ENCODE measurements at regions not wholly inside any gene's neighbourhood (a gene's known extent, or its start where the extent isn't known, plus 50 kb on each side); places are given as distances from the start of the nearest gene placed in this dataset.
"Not testable (repeated sequence)": the region's sequence is repeated elsewhere in the genome, so short reads cannot be mapped to it uniquely, and the experiment has no call there.

DNA sequence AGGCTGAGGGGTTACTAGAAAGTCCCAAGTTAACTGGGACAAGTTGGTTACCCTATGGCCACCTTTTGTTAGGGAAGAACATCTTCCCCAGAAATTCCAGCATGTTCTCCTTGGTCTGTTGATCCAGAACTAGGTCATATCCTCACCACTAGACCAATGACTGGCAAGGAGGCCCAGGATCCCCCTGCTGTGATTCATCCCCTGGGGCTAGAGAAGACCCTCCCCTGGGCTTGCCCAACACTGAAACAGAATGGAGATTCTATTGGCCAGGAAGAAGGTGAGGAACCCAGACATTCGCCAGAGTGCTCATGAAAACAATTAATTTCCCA lies 90.1 kb upstream of the SIM2 start:
- H3K27me3 ChIP-seq: no peaks in the 10 kb centered on the region
- no peak for DNase-seq
- peaks cover 4% of the 10 kb centered on the region; the same call in 1 of the 2 replicates for H3K9me3 ChIP-seq
- no peak overlapping the region for H3K4me3 ChIP-seq
- H3K36me3 ChIP-seq: no peaks in the 10 kb centered on the region

DNA sequence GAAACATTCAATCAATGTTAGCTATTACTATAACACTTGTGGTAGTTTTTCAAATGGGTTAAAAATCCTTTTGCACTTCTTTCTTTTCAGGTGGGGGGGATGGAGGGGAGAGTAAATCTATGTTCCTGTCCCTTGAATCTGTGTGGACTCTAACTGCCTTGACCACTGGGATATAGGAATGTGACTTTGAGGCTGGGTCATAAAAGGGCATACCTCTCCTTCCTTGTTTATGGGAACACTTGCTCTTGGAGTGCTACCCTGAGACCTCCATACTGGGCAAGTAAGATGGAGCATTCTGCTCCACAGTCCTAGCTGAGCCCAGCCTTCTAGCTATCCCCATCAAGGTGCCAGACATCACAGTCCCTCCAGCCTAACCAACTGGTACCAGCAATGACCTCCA lies 89.3 kb upstream of the SIM2 start:
- Histone ChIP-seq H3K27me3 (no peaks in the 10 kb centered on the region), H3K4me3 (no peak overlapping the region), H3K9me3 (peaks cover 4% of the 10 kb centered on the region; the same call in 1 of the 2 replicates), H3K36me3 (no peaks in the 10 kb centered on the region)
- no peak for DNase-seq

DNA sequence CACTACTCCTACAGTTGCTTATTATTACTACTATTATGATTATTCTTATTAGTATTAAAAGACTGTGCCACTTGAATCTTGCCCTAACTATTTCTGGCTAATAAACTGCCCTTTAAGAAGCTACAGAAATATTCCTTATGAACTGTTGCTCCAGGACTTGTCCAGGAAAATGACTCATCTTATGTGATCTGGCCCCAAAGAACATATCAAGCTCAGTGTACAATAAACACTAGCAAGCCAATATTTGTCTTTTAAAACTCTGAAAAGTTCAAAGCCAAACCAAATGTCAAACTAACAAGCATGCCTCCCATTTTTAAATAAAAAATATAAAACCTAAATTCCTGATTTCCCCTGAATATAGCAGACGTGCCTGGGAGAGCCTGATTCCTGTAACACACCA lies 88.7 kb upstream of the SIM2 start:
- no peak overlapping the region for H3K4me3 ChIP-seq
- H3K36me3 ChIP-seq: no peaks in the 10 kb centered on the region
- no peaks in the 10 kb centered on the region for H3K27me3 ChIP-seq
- H3K9me3 ChIP-seq: peaks cover 4% of the 10 kb centered on the region; the same call in 1 of the 2 replicates
- DNase-seq: no peak

DNA sequence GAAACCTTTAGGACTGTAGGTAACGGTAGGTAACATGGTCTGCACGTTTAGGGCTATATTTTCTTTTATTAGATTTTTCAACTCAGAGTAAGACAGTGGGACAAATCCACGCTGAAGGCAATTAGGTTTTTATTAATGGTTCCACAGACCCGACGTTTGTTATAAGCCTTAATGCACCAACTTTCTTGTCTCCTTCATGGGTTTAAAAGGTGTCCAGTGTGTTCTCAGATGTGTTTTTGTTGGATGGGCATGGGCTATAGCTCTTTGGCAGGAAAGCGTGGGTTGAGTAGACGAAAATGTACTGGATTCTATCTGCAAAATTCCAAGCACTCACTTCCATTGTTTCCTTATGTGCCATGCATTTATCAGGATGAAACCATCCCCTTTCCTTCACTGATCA lies 88.0 kb upstream of the SIM2 start:
- Histone ChIP-seq H3K9me3 (peaks cover 4% of the 10 kb centered on the region; the same call in 1 of the 2 replicates), H3K4me3 (no peak overlapping the region), H3K27me3 (no peaks in the 10 kb centered on the region), H3K36me3 (no peaks in the 10 kb centered on the region)
- DNase-seq: no peak

DNA sequence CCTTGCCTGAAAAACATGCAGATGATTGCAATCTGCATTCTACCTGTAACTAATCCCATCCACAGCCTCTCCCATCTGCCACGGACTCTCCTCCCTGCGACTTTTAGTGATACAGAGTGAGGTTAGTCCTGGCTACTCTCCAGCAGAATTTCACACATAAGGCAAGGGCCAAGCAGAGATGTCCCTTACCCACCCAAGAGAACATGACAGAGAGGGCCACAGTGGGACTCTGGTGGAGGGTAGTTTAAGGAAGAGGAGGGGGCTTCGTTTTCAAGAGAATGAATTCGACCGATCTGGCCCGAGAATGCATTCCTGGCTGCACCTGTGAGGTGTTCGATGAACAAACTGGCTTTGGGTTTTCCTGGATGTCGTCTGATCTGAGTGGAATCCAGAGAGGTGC lies 87.5 kb upstream of the SIM2 start:
- Histone ChIP-seq H3K27me3 (no peaks in the 10 kb centered on the region), H3K4me3 (no peak overlapping the region), H3K36me3 (no peaks in the 10 kb centered on the region), H3K9me3 (peaks cover 4% of the 10 kb centered on the region; the same call in 1 of the 2 replicates)
- DNase-seq: no peak

DNA sequence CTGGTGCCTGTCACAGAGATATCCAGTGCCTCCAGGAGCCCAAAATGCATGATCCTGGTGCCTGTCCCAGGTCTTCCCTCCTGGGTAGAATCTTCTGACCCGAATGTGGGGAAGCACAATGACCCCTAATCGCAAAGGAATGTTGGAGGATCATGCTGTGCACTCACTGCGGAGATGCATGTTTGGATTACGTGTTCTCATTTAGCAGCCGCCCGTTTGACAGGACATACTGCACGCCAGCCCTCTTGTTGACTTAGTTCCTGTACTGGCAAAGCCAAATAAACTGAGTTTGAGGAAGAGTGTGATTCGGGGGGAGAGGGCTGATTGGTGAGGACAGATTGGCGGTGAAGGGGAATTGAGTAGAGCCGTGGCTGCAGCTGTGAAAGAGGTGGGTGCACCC lies 85.9 kb upstream of the SIM2 start:
- peak; percentile 62 for DNase-seq
- Histone ChIP-seq H3K9me3 (peaks cover 4% of the 10 kb centered on the region; the same call in 1 of the 2 replicates), H3K4me3 (no peak overlapping the region), H3K36me3 (no peaks in the 10 kb centered on the region), H3K27me3 (no peaks in the 10 kb centered on the region)

DNA sequence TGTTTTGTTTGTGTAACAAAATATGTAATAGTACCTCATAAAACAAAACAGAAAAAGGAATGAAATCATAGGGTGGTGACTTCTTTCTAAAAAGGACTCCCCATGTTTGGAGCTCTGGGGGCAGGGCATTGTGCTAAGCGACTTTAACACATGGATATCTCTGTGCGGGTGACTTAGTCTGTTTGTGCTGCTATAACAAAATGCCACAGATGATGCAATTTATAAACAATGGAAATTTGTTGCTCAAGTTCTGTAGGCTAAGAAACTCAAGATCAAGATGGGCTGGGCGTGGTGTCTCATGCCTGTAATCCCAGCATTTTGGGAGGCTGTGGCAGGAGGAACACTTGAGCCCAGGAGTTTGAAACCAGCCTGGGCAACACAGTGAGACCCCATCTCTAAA lies 85.4 kb upstream of the SIM2 start:
- Histone ChIP-seq H3K36me3 (no peaks in the 10 kb centered on the region), H3K4me3 (no peak overlapping the region), H3K9me3 (peaks cover 4% of the 10 kb centered on the region; the same call in 1 of the 2 replicates), H3K27me3 (no peaks in the 10 kb centered on the region)
- DNase-seq: no peak

DNA sequence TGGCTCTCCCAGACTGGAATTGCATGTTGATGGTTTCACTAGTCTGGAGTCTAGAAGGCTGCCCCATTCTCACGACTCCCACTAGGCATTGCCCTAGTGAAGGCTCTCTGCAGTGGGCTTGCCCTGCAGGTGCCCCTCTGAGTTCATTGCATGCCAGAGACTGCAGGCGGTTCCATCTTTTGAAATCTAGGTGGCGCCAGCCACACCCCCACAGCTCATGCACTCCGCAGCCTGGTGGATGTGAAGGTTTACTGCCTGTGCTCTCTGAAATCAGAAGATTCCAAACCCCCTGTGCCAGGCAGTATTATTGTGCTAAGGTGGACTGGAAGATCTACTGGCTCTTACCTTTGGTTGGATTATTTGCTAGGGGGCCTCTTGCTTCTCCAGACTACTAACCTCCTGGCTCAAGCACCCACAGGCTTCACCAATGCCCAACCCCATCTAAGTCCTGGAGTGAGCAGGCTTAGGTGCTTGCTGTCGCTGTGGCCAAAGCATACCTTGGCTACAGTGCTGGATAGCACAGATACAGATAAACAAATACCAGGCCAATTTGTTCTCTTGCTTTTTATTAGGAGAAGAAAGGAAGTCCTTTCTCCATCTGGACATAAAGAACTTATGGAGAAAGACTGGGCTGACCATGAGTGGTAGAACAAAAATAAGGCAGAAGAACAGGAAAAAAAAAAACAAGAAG lies 83.5 kb upstream of the SIM2 start:
- Histone ChIP-seq H3K27me3 (no peaks in the 10 kb centered on the region), H3K4me3 (no peak overlapping the region), H3K36me3 (no peaks in the 10 kb centered on the region), H3K9me3 (0 out of 2 replicates have a peak, but pooled peaks cover 2% of the 10 kb centered on the region)
- DNase-seq: no peak

DNA sequence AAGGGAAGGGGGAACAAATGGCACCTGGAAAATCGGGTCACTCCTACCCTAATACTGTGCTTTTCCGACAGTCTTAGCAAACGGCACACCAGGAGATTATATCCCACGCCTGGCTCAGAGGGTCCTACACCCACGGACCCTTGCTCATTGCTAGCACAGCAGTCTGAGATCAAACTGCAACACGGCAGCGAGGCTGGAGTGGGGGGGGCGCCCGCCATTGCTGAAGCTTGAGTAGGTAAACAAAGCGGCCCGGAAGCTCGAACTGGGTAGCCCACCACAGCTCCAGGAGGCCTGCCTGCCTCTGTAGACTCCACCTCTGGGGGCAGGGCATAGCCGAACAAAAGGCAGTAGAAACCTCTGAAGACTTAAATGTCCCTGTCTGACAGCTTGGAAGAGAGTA lies 82.1 kb upstream of the SIM2 start:
- H3K36me3 ChIP-seq, DNase-seq, H3K4me3 ChIP-seq, H3K27me3 ChIP-seq, H3K9me3 ChIP-seq: not testable (repeated sequence)

DNA sequence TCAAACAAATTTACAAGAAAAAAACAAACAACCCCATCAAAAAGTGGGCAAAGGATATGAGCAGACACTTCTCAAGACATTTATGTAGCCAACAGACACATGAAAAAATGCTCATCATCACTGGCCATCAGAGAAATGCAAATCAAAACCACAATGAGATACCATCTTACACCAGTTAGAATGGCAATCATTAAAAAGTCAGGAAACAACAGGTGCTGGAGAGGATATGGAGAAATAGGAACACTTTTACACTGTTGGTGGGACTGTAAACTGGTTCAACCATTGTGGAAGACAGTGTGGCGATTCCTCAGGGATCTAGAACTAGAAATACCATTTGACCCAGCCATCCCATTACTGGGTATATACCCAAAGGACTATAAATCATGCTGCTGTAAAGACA lies 77.1 kb upstream of the SIM2 start:
- not testable (repeated sequence) for H3K9me3 ChIP-seq, H3K4me3 ChIP-seq, H3K36me3 ChIP-seq, DNase-seq, H3K27me3 ChIP-seq

DNA sequence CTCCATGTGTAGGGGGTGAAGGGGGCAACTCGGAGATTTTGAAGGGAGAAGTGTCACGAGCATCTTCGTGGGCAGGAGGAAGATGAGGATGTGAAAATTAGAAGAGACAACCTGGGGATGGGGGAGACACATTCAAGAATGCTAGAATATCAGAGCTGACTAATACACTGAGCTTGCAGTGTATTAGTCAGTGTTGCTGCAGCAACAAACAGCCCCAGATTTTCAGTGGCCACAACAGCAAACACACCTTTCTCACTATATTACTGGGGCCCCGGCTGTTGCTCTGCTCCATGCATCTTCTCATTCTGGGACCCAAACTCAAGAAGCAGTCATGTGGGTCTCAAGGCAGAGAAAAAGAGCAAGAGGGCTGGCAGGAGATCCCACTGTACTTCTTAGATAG lies 74.8 kb upstream of the SIM2 start:
- H3K4me3 ChIP-seq: no peak overlapping the region

DNA sequence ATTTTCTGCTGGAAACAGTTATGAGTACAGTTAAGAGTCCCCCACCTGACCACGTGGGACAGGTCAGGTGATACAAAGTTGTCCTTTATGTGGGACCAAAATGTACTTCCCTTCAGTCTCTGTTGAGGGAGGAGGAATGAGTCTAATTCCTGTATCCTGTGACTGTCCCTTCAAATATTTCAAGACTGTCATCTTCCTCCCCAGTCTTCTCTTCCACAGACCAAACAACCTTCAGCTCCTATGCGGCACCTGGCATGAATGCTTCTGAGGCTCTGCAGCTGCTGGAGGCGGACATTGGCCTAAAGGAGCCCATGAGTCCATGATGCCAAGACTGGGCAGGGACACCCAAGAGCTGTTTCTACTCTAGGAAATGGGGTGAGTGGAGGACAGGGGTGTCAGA lies 72.1 kb upstream of the SIM2 start:
- Histone ChIP-seq H3K4me3 (no peak overlapping the region), H3K27me3 (no peaks in the 10 kb centered on the region), H3K36me3 (no peaks in the 10 kb centered on the region), H3K9me3 (no peaks in the 10 kb centered on the region)
- no peak for DNase-seq

More for the DNA sequence above, 74.8 kb upstream of the SIM2 start:
- Histone ChIP-seq H3K36me3 (no peaks in the 10 kb centered on the region), H3K27me3 (no peaks in the 10 kb centered on the region), H3K9me3 (0 out of 2 replicates have a peak, but pooled peaks cover 6% of the 10 kb centered on the region)
- no peak for DNase-seq

DNA sequence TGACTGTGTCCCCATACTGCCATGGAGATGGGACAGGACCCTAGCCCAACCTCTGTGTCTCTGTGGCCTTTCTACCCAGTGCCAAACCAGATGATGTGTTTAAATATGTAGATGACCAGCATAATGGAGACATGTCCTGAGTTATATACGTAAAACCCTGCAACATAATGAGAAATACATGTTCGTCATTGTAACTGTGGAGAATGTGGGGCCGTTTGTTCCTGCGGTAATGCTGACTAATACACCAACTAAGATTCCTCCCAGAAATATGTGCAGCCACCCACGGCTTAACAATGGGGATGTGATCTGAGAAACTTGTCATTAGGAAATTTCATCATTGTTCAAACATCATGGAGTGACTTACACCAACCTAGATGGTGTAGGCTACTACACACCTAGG lies 71.7 kb upstream of the SIM2 start:
- no peaks in the 10 kb centered on the region for H3K36me3 ChIP-seq
- H3K27me3 ChIP-seq: no peaks in the 10 kb centered on the region
- H3K4me3 ChIP-seq: no peak overlapping the region
- DNase-seq: no peak
- no peaks in the 10 kb centered on the region for H3K9me3 ChIP-seq

DNA sequence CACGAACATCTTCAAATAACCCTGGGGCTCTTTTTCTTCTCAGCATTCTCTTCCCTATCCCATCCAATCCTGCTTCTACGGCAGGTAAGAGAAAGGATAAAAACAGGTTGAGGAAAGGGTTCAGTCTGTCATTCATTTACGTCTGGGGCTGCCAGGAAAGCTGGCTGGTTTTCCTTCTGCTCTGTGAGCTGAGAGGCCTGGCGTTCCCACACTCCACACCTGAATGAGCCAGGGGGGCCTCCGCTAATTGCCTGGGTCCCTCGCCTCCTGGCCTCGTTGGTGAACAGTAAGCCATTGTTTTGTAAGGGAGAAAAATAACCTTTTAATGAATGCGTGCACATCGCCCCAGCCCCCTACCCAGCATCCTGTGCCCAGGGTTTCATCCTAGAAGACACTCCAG lies 70.8 kb upstream of the SIM2 start:
- Histone ChIP-seq H3K27me3 (no peaks in the 10 kb centered on the region), H3K4me3 (no peak overlapping the region), H3K9me3 (no peaks in the 10 kb centered on the region), H3K36me3 (no peaks in the 10 kb centered on the region)
- no peak for DNase-seq

DNA sequence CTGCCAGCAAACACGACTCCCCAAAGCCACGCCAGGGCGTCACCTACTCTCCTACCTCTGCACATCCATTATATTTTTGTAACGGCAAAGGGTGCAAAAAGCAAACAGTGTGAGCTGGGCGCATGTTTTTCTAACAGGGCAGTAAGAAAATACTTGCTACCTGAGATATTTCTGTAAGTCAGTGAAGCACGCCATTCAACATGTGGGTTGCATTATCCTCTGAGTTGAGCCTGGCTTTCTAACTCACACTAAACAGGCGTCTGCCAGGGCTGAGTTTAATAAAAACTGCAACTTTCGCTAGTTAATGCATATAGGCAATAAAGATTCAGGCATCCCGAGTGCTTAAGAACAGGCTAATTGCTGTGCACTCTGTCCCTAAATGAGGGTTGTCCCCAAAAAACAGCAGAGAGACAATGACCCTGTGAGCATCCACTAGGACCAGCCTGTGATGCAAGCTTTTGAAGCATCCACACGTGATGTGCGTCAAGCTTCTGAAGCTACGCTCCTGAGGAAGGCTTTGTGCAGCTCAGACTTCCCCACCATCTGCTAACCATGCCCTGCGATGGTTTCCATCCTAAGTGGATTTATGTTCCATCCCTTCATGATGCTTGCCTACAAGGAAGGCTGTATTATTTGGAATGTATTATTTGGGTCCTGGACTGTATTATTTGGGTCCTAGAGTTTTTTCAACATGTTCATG lies 70.0 kb upstream of the SIM2 start:
- no peak for DNase-seq
- H3K4me3 ChIP-seq: no peak overlapping the region
- no peaks in the 10 kb centered on the region for H3K9me3 ChIP-seq
- no peaks in the 10 kb centered on the region for H3K36me3 ChIP-seq
- no peaks in the 10 kb centered on the region for H3K27me3 ChIP-seq

DNA sequence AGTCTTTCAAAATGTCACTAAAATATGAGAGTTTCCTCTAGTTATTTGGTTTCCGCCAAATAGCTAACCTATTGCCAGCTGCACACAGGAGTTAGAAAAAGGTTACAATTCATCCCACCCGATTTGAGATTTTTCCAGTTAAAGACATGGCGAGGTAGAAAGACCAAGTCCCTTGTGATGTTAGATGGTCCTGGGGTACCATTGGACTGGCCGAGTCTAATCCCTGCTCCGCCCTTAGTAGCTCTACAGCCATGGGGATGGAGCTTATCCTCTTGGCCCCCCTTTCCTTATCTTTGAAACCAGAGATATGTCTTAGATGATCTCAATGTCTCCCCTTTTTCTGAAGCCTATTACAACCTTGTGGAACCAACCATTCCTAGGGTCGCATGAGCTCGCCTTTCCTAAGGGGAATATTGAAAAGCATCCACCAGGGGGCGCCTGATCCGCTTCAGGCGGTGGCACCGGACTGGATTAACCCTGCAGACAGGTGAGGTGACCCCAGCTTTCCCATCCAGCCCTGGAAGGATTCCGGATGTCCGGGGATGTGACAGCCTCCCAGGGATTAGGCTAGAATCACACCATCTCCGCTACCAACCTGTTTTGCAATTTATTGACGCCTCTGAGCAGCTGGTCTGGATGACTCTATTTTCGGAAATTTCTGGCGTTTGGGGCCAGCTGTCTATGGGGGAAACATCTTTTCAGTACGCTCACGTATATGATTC lies 68.3 kb upstream of the SIM2 start:
- Histone ChIP-seq H3K36me3 (no peaks in the 10 kb centered on the region), H3K9me3 (no peaks in the 10 kb centered on the region), H3K27me3 (no peaks in the 10 kb centered on the region), H3K4me3 (no peak overlapping the region)
- peak; percentile 38 for DNase-seq

DNA sequence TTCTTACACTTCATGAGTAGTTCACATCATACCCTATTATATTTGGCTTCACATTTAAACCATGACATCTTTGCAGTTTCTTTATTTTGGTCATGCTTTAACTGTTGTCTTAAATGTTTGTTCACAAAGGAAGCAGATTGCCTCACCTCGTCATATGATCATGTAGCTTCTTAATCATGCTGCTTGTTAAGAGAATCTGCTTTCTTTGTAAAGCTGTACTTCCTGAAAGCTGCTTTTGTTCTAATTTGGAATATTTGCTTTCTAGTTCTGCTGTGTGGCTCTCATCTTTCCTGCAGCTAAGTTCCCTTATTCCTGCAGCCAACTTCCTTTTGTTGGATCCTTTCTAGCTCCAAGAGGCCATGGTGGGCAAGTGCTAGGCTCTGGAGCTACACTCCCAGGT lies 62.9 kb upstream of the SIM2 start:
- no peak overlapping the region for H3K4me3 ChIP-seq
- DNase-seq: no peak
- peaks cover 2% of the 10 kb centered on the region; the same call in 1 of the 2 replicates for H3K9me3 ChIP-seq
- no peaks in the 10 kb centered on the region for H3K27me3 ChIP-seq
- H3K36me3 ChIP-seq: no peaks in the 10 kb centered on the region

DNA sequence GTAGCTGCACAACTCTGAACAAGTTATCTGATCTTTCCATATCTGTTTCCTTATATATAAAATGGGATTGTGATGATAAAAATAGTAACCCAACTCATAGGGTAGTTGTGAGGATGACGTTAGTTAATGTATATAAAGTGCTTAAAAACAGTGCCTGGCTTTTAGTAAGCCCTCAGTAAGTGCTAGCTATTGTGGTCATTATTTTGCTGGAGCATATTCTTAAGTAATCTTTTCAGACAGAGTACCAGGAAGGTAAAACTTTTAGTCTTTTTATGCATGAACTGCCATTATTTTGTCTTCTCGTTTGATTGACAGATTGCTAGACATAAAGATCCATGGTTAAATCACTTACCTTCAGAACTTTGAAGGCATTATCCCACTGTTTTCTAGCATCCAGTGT lies 62.5 kb upstream of the SIM2 start:
- Histone ChIP-seq H3K9me3 (peaks cover 2% of the 10 kb centered on the region; the same call in 1 of the 2 replicates), H3K4me3 (no peak overlapping the region), H3K36me3 (no peaks in the 10 kb centered on the region), H3K27me3 (no peaks in the 10 kb centered on the region)
- no peak for DNase-seq

Data from MG63 (cell line).